Endothelial cell of umbilical vein (primary cell): ENCODE measurements at regions not wholly inside any gene's neighbourhood (a gene's known extent, or its start where the extent isn't known, plus 50 kb on each side); places are given as distances from the start of the nearest gene placed in this dataset.

ENCODE experiments used
- BruUV-seq: library from RNA; stranded (reverse); fragments of 400-500 nt; replicated peaks from 2 replicates; lab custom pipeline; 2021; lab: Mats Ljungman, UMichigan
- CTCF ChIA-PET: fragments of 300-600, 350-600 bp; sonication (Branson Sonifier 250); formaldehyde crosslinking; loops from one replicate; lab custom pipeline; 2021; ENCODE audit warnings: antibody characterized with exemption, inconsistent platforms; lab: Charles Lee
- POLR2A ChIA-PET: fragments of 300-600, 350-600 bp; sonication (Branson Sonifier 250); formaldehyde crosslinking; loops from one replicate; lab custom pipeline; 2021; ENCODE audit warnings: antibody characterized with exemption, inconsistent platforms; lab: Charles Lee
- DNase-seq: peaks from one replicate; pipeline ENCODE4 v3.0.0-alpha.2; 2011; ENCODE audit warnings: low read depth, low spot score
- FAIRE-seq: peaks from 2 replicates; lab custom pipeline; 2011; peaks lifted over from hg19 to GRCh38; lab: Jason Lieb, UNC
- H2AFZ ChIP-seq: 2 replicates; pipeline ENCODE4 v1.6.0; 2012; ENCODE audit warnings: low read depth, low read length, control low read depth, inconsistent platforms
- H3K27ac ChIP-seq: 2 replicates; pipeline ENCODE4 v1.5.1; 2011; ENCODE audit warnings: low read depth, mild to moderate bottlenecking, control low read depth, low read length, moderate library complexity; ENCODE audit not compliant: insufficient read depth
- H3K27me3 ChIP-seq, 2 experiments: 2 replicates each; pipeline versions ENCODE4 v1.6.0 to v1.6.1; 2011; ENCODE audit warnings: low read length in 2 of 2, mixed read lengths in 1 of 2; ENCODE audit not compliant: control insufficient read depth in 2 of 2, insufficient read depth in 2 of 2
- H3K36me3 ChIP-seq, 2 experiments: 2 replicates in 1 of 2; 3 replicates in 1 of 2; pipeline ENCODE4 v1.5.1; 2011; ENCODE audit warnings: low read length in 2 of 2, mild to moderate bottlenecking in 1 of 2, moderate library complexity in 1 of 2; ENCODE audit not compliant: control insufficient read depth in 2 of 2, insufficient read depth in 2 of 2; ENCODE audit errors: extremely low read depth in 1 of 2
- H3K4me1 ChIP-seq: 3 replicates; pipeline ENCODE4 v1.5.1; 2011; ENCODE audit warnings: mild to moderate bottlenecking, low read length; ENCODE audit not compliant: control insufficient read depth, insufficient read depth; ENCODE audit errors: extremely low read depth
- H3K4me2 ChIP-seq: 2 replicates; pipeline ENCODE4 v1.6.1; 2011; ENCODE audit warnings: low read length, control low read depth, mixed read lengths; ENCODE audit not compliant: insufficient read depth
- H3K4me3 ChIP-seq, 3 experiments: fragments of 200-600 bp in 1 of 3; sonication (generic), shearing (Covaris generic) in 1 of 3; replicated peaks in 1 of 3; 2 replicates each; pipeline ENCODE4 v1.5.1; 2011 to 2016; ENCODE audit warnings: control low read depth in 3 of 3, low read length in 3 of 3, mild to moderate bottlenecking in 2 of 3, inconsistent platforms in 1 of 3, low read depth in 1 of 3, moderate library complexity in 1 of 3; ENCODE audit not compliant: insufficient read depth in 1 of 3
- H3K79me2 ChIP-seq: 2 replicates; pipeline ENCODE4 v1.6.0; 2012; ENCODE audit warnings: low read length, inconsistent platforms; ENCODE audit not compliant: control insufficient read depth, insufficient read depth
- H3K9ac ChIP-seq: replicated peaks from 2 replicates; pipeline ENCODE3; 2011; ENCODE audit warnings: low read length, control low read depth; ENCODE audit not compliant: insufficient read depth; ENCODE audit errors: extremely low read depth
- H3K9me1 ChIP-seq: replicated peaks from 3 replicates; pipeline ENCODE4 v1.6.0; 2011; ENCODE audit warnings: mild to moderate bottlenecking, low read length; ENCODE audit not compliant: control insufficient read depth, insufficient read depth; ENCODE audit errors: extremely low read depth
- H3K9me3 ChIP-seq: replicated peaks from 2 replicates; pipeline ENCODE4 v1.5.1; 2012; ENCODE audit warnings: low read length, inconsistent platforms; ENCODE audit not compliant: control insufficient read depth, insufficient read depth
- H4K20me1 ChIP-seq: replicated peaks from 2 replicates; pipeline ENCODE3; 2011; ENCODE audit warnings: mild to moderate bottlenecking, low read length; ENCODE audit not compliant: control insufficient read depth, insufficient read depth; ENCODE audit errors: extremely low read depth
- CTCF ChIP-seq, 2 donors: IDR thresholded peaks; 1 replicate in 1 of 2; 2 replicates in 1 of 2; pipeline ENCODE4 v1.5.1; 2011; ENCODE audit warnings: low read length in 2 of 2, mild to moderate bottlenecking in 2 of 2, moderate library complexity in 2 of 2, control low read depth in 1 of 2, inconsistent platforms in 1 of 2, low read depth in 1 of 2; ENCODE audit not compliant: insufficient read depth in 1 of 2; ENCODE audit errors: extremely low read depth in 1 of 2
- EZH2 ChIP-seq: IDR thresholded peaks from 2 replicates; pipeline ENCODE4 v1.6.1; 2012; ENCODE audit warnings: borderline replicate concordance, low read depth, mild to moderate bottlenecking, moderate library complexity, low read length, inconsistent platforms; ENCODE audit not compliant: severe bottlenecking
- FOS ChIP-seq: IDR thresholded peaks from 2 replicates; pipeline ENCODE4 v1.6.1; 2011; ENCODE audit warnings: mild to moderate bottlenecking, low read length, moderate library complexity, borderline replicate concordance; ENCODE audit not compliant: insufficient read depth
- GATA2 ChIP-seq: IDR thresholded peaks from 2 replicates; pipeline ENCODE4 v1.7.0; 2011; ENCODE audit warnings: low read depth, mild to moderate bottlenecking, moderate library complexity, mixed read lengths, low read length; ENCODE audit not compliant: insufficient read length, insufficient read depth
- JUN ChIP-seq: IDR thresholded peaks from 2 replicates; pipeline ENCODE4 v1.6.1; 2011; ENCODE audit warnings: borderline replicate concordance, low read depth; ENCODE audit not compliant: insufficient read length, insufficient read depth
- MYC ChIP-seq: IDR thresholded peaks from one replicate; pipeline ENCODE4 v1.6.1; 2011; ENCODE audit warnings: mild to moderate bottlenecking, low read depth, low read length
- POLR2A ChIP-seq: IDR thresholded peaks from 2 replicates; pipeline ENCODE4 v1.6.1; 2012; ENCODE audit warnings: low read depth, mild to moderate bottlenecking, control low read depth, low read length
- POLR2AphosphoS5 ChIP-seq: IDR thresholded peaks from 2 replicates; pipeline ENCODE4 v1.6.1; 2012; ENCODE audit warnings: low read depth, mild to moderate bottlenecking, control low read depth, low read length, moderate library complexity; ENCODE audit not compliant: insufficient read depth
- dilution Hi-C: fragments of 300-500 bp; cut with MboI; formaldehyde crosslinking; loops from one replicate; pipeline ENCODE4 v1.15.0; 2019; ENCODE audit warnings: low sequenced_read_pairs; ENCODE audit not compliant: extremely low pct_ligation_motif_present
- intact Hi-C: fragments of 100-400 bp; cut with micrococcal nuclease; formaldehyde crosslinking; loops from one replicate; pipeline ENCODE4 v1.10.0; 2022

GRCh38 chr12:64998371-64999147, 122.5 kb downstream of the WIF1 start:
- H3K9me1 ChIP-seq, result no peaks in the 10 kb centered on the region
- ChIA-PET POLR2A (interaction anchor here (0.6 kb wide), 1 partner anchor 88 kb away, joined by 6 read pairs; no protein-coding TSS in a partner anchor), CTCF (no interaction called here)
- no peak overlapping the region for H3K4me3 ChIP-seq
- DNase-seq (no peak), FAIRE-seq (no peak)
- H3K27me3 ChIP-seq, result peaks cover 5 to 7% of the 10 kb centered on the region in 2 experiments
- H3K4me2 ChIP-seq, result no peak overlapping the region
- no peak overlapping the region for H2AFZ ChIP-seq
- H3K79me2 ChIP-seq, result no peaks in the 10 kb centered on the region
- dilution Hi-C loops (no loop called here), intact Hi-C loops (no loop called here)
- no peak overlapping the region for H3K9ac ChIP-seq
- BruUV-seq, result no TSS peak
- TF ChIP-seq GATA2, result no peak
- no peak for TF ChIP-seq POLR2A
- no peak for TF ChIP-seq JUN
- no peak for TF ChIP-seq MYC
- TF ChIP-seq CTCF (IDR thresholded peaks at IDR 0.05; ENCODE audit: extremely low read depth in 1 of 2, insufficient read depth in 1 of 2, low read depth in 1 of 2, low read length in 2 of 2), result no peak
- no peak for TF ChIP-seq FOS
- no peak for TF ChIP-seq EZH2
- no peak for TF ChIP-seq POLR2AphosphoS5
- H3K9me3 ChIP-seq, result no peaks in the 10 kb centered on the region
- H3K4me1 ChIP-seq, result no peaks in the 10 kb centered on the region
- H3K27ac ChIP-seq, result no peak overlapping the region
- H4K20me1 ChIP-seq, result no peaks in the 10 kb centered on the region
- H3K36me3 ChIP-seq, result no peaks in the 10 kb centered on the region
